T-cell (primary cell): ENCODE measurements at regions not wholly inside any gene's neighbourhood (a gene's known extent, or its start where the extent isn't known, plus 50 kb on each side); places are given as distances from the start of the nearest gene placed in this dataset.

Experiments used
- ATAC-seq, 4 experiments: fragments of 200-7000 bp in 3 of 4; fragments of 150-1000 bp in 1 of 4; cut with Tn5 transposase; replicated peaks in 1 of 4; 1 replicate in 3 of 4; 2 replicates in 1 of 4; pipeline ENCODE4 v1.10.0; 2021; ENCODE audit warnings: moderate library complexity in 3 of 4, mild to moderate bottlenecking in 2 of 4, moderate number of reproducible peaks in 1 of 4
- CTCF ChIA-PET, 2 donors: fragments of 300-600 bp; sonication (Branson Sonifier 250); formaldehyde crosslinking; loops; one replicate each; lab custom pipeline; 2022; ENCODE audit warnings: antibody characterized with exemption in 2 of 2; lab: Charles Lee
- POLR2A ChIA-PET, 2 donors: fragments of 300-600 bp; sonication (Branson Sonifier 250); formaldehyde crosslinking; loops; one replicate each; lab custom pipeline; 2022; ENCODE audit warnings: antibody characterized with exemption in 2 of 2; lab: Charles Lee
- DNase-seq, 35 experiments: peaks; one replicate each; pipeline versions ENCODE4 v3.0.0 to v3.0.0-alpha.2; 2013 to 2023
- H3K27ac ChIP-seq: one replicate; pipeline ENCODE4 v1.5.1; 2013; ENCODE audit warnings: low read length
- H3K27me3 ChIP-seq, 2 experiments: replicated peaks in 1 of 2; 1 replicate in 1 of 2; 2 replicates in 1 of 2; pipeline versions ENCODE4 v1.6.1 to v1.7.0; 2013; ENCODE audit warnings: low read length in 1 of 2, mixed read lengths in 1 of 2; ENCODE audit not compliant: control insufficient read depth in 2 of 2, insufficient read depth in 2 of 2; ENCODE audit errors: extremely low read depth in 1 of 2
- H3K36me3 ChIP-seq, 2 donors: 1 replicate in 1 of 2; 2 replicates in 1 of 2; pipeline versions ENCODE4 v1.6.1 to v1.7.0; 2013; ENCODE audit warnings: low read length in 1 of 2; ENCODE audit not compliant: control insufficient read depth in 2 of 2, insufficient read depth in 1 of 2; ENCODE audit errors: extremely low read depth in 1 of 2
- H3K4me1 ChIP-seq, 2 experiments: 1 replicate in 1 of 2; 2 replicates in 1 of 2; pipeline versions ENCODE4 v1.6.1 to v1.7.0; 2013; ENCODE audit warnings: low read length in 2 of 2, mixed read lengths in 1 of 2; ENCODE audit not compliant: insufficient read depth in 2 of 2, control insufficient read depth in 1 of 2; ENCODE audit errors: extremely low read depth in 1 of 2
- H3K4me3 ChIP-seq, 2 donors: 1 replicate in 1 of 2; 2 replicates in 1 of 2; pipeline versions ENCODE4 v1.5.1 to v1.7.0; 2013; ENCODE audit warnings: mild to moderate bottlenecking in 2 of 2, low read length in 1 of 2, moderate library complexity in 1 of 2; ENCODE audit not compliant: control insufficient read depth in 1 of 2; ENCODE audit errors: extremely low read depth in 1 of 2
- H3K9me3 ChIP-seq: 2 replicates; pipeline ENCODE4 v1.7.0; 2013
- H3K27ac Mint-ChIP-seq, 2 donors: one replicate each; pipeline ENCODE4 v1.8.0; 2020 to 2021; ENCODE audit warnings: mild to moderate bottlenecking in 2 of 2, mixed read lengths in 2 of 2
- H3K27me3 Mint-ChIP-seq, 2 donors: one replicate each; pipeline ENCODE4 v1.8.0; 2021 to 2022; ENCODE audit warnings: mixed read lengths in 2 of 2
- H3K36me3 Mint-ChIP-seq: one replicate; pipeline ENCODE4 v1.8.0; 2021; ENCODE audit warnings: mixed read lengths
- H3K4me1 Mint-ChIP-seq, 3 donors: one replicate each; pipeline ENCODE4 v1.8.0; 2020 to 2022; ENCODE audit warnings: mixed read lengths in 3 of 3, mild to moderate bottlenecking in 1 of 3
- H3K4me3 Mint-ChIP-seq, 3 donors: one replicate each; pipeline ENCODE4 v1.8.0; 2020 to 2022; ENCODE audit warnings: mild to moderate bottlenecking in 3 of 3, mixed read lengths in 3 of 3, moderate library complexity in 3 of 3
- H3K9me3 Mint-ChIP-seq, 3 donors: one replicate each; pipeline ENCODE4 v1.8.0; 2020 to 2022; ENCODE audit warnings: mixed read lengths in 3 of 3
- WGBS: methylation state at CpG from one replicate; pipeline ENCODE4 v1.1.5; 2013; ENCODE audit warnings: missing lambda C conversion rate; ENCODE audit not compliant: insufficient coverage; 5-methylcytosine and 5-hydroxymethylcytosine counted together

- Histone ChIP-seq H3K9me3 (no peaks in the 10 kb centered on the region), H3K36me3 (no peaks in the 10 kb centered on the region), H3K4me1 (peaks cover 14 to 15% of the 10 kb centered on the region in 2 experiments), H3K4me3 (no peak overlapping the region), H3K27me3 (no peaks in the 10 kb centered on the region), H3K27ac (no peak overlapping the region)
- H3K4me1 Mint-ChIP-seq: peaks cover 24 to 32% (median 25%) of the 10 kb centered on the region in 3 donors
- H3K36me3 Mint-ChIP-seq: no peaks in the 10 kb centered on the region
- H3K4me3 Mint-ChIP-seq: no peak overlapping the region
- DNase-seq (no peak), ATAC-seq (no peak)
- ChIA-PET CTCF (no interaction called here), POLR2A (interaction anchor here in 1 of 2 donors (0.5 kb wide), 1 partner anchor 17 kb away, joined by 7 read pairs; no protein-coding TSS in a partner anchor)
- H3K27me3 Mint-ChIP-seq: no peaks in the 10 kb centered on the region
- H3K27ac Mint-ChIP-seq: no peak overlapping the region
- peaks cover 0 to 11% (median 3%) of the 10 kb centered on the region in 3 donors for H3K9me3 Mint-ChIP-seq
These were observed 64.3 kb upstream of the PLCL2 start for GRCh38 chr3:16820485-16820884.

DNA sequence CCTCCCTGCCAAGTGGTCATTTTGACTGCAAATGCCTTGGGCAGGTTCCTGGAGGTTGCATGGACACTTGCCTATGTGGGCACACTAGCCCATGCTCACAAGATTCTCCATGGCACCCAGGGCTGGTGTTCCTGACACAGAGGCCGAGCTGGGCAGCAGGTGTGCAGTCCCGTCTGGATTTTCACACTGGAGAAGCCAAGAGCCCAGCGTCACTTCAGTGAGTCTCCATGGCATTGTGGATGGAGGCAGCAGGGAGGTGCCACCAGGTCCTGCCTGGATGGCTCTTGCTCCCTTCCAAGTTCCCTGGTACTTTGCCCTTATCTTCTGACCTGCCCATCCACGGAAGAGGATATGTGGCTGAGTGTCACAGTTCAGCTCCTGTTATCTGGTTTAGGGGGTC lies 63.7 kb upstream of the PLCL2 start:
- DNase-seq (no peak), ATAC-seq (no peak)
- no peaks in the 10 kb centered on the region for H3K27me3 ChIP-seq
- H3K4me1 ChIP-seq: peaks cover 14 to 15% of the 10 kb centered on the region in 2 experiments
- ChIA-PET POLR2A (interaction anchor here in 1 of 2 donors (0.5 kb wide), 1 partner anchor 17 kb away, joined by 7 read pairs; no protein-coding TSS in a partner anchor), CTCF (interaction anchor here in 1 of 2 donors (0.6 kb wide), 1 partner anchor 406 kb away, joined by 3 read pairs; no protein-coding TSS in a partner anchor)
- H3K4me1 Mint-ChIP-seq: peaks cover 24 to 32% (median 25%) of the 10 kb centered on the region in 3 donors
- 94% methylated on average over 3 of the region's 4 CpGs for WGBS
- no peaks in the 10 kb centered on the region for H3K9me3 ChIP-seq
- no peaks in the 10 kb centered on the region for H3K27me3 Mint-ChIP-seq
- H3K36me3 Mint-ChIP-seq: no peaks in the 10 kb centered on the region
- H3K9me3 Mint-ChIP-seq: peaks cover 0 to 11% (median 3%) of the 10 kb centered on the region in 3 donors
- no peak overlapping the region for H3K4me3 ChIP-seq
- H3K27ac ChIP-seq: no peak overlapping the region
- H3K4me3 Mint-ChIP-seq: no peak overlapping the region
- no peaks in the 10 kb centered on the region for H3K36me3 ChIP-seq
- H3K27ac Mint-ChIP-seq: no peak overlapping the region

DNA sequence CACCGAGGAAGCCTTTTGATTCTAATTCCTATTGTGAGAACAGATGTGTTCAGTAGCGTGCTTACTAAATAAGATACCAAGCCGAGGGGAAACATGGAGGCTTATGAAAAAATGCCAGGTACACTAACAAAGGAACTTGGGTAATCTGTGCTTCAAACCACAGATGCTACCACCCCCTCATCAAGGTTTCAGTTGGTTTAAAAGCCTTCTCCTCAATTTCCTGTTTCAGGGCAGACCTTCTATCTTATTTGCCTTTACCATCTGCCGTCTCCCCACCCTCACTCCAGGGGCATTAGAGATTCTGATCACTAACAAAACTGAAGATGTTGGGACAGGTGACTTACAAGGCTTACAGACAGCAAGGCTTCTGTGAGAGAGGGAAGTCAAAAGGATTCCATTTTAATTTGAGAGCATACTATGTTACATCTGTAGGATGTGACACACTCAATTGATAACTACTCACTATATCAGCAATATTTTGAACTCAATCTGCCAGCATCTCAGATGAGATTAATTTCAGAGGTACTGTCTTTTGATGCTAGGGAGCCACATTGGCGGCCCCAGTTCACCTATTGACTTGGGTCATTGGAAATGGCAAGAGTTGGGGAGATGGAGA lies 60.6 kb upstream of the PLCL2 start:
- Histone ChIP-seq H3K27ac (peak overlapping the region; percentile 60), H3K36me3 (no peaks in the 10 kb centered on the region), H3K27me3 (no peaks in the 10 kb centered on the region), H3K4me3 (peak overlapping the region in 1 of 2 donors; percentile 1), H3K9me3 (no peaks in the 10 kb centered on the region), H3K4me1 (peaks cover 14 to 15% of the 10 kb centered on the region in 2 experiments)
- DNase-seq (peak in 18 of 35 experiments; percentile 5 to 57 (median 16)), ATAC-seq (peak; percentile 84 to 92 (median 90))
- no peaks in the 10 kb centered on the region for H3K36me3 Mint-ChIP-seq
- H3K4me1 Mint-ChIP-seq: peaks cover 24 to 41% (median 31%) of the 10 kb centered on the region in 3 donors
- ChIA-PET CTCF (interaction anchor here in 1 of 2 donors (0.6 kb wide), 1 partner anchor 16 kb away, joined by 5 read pairs; no protein-coding TSS in a partner anchor), POLR2A (interaction anchor here in 1 of 2 donors (0.6 kb wide), 1 partner anchor 550 kb away, joined by 6 read pairs; no protein-coding TSS in a partner anchor)
- no peaks in the 10 kb centered on the region for H3K27me3 Mint-ChIP-seq
- H3K4me3 Mint-ChIP-seq: peak overlapping the region in 2 of 3 donors; percentile 1 to 57
- peak overlapping the region; percentile 86 to 89 for H3K27ac Mint-ChIP-seq
- H3K9me3 Mint-ChIP-seq: peaks cover 0 to 3% (median 3%) of the 10 kb centered on the region in 3 donors
- WGBS: 0% methylated on average over 1 of the region's 5 CpGs

GRCh38 chr3:16825617-16826204 lies 59.0 kb upstream of the PLCL2 start:
- no peak for ATAC-seq
- CTCF ChIA-PET: interaction anchor here (0.5 to 0.6 kb wide), 2 partner anchors 12 to 59 kb away, joined by 4 read pairs; partner anchors contain the start of gene PLCL2 (in 1 of the 2)

GRCh38 chr3:16828815-16829214 lies 55.9 kb upstream of the PLCL2 start:
- Histone ChIP-seq H3K36me3 (no peaks in the 10 kb centered on the region), H3K4me1 (peaks cover 9 to 12% of the 10 kb centered on the region in 2 experiments), H3K27ac (no peak overlapping the region), H3K27me3 (no peaks in the 10 kb centered on the region), H3K9me3 (no peaks in the 10 kb centered on the region), H3K4me3 (no peak overlapping the region)
- WGBS: 61% methylated on average over 2 of the region's 3 CpGs
- ChIA-PET POLR2A (interaction anchor here (0.6 to 1.1 kb wide), 2 partner anchors 14 to 33 kb away, joined by 3 to 4 read pairs; no protein-coding TSS in a partner anchor), CTCF (interaction anchor here (0.6 to 3.4 kb wide), 25 partner anchors 13 to 1580 kb away, joined by 3 to 27 read pairs (median 4); partner anchors contain the start of gene PLCL2 (in 1 of the 2))
- H3K4me1 Mint-ChIP-seq: peaks cover 19 to 24% (median 20%) of the 10 kb centered on the region in 3 donors
- H3K9me3 Mint-ChIP-seq: no peaks in the 10 kb centered on the region
- DNase-seq (peak in 33 of 35 experiments; percentile 19 to 77 (median 47)), ATAC-seq (peak in 3 of 4 experiments; percentile 39 to 59 (median 42))
- no peaks in the 10 kb centered on the region for H3K27me3 Mint-ChIP-seq
- H3K36me3 Mint-ChIP-seq: no peaks in the 10 kb centered on the region
- no peak overlapping the region for H3K4me3 Mint-ChIP-seq
- H3K27ac Mint-ChIP-seq: peak overlapping the region in 1 of 2 donors; percentile 20

More at GRCh38 chr3:16825617-16826204, 59.0 kb upstream of the PLCL2 start:
- Histone ChIP-seq H3K36me3 (no peaks in the 10 kb centered on the region), H3K4me1 (peaks cover 14 to 15% of the 10 kb centered on the region in 2 experiments), H3K9me3 (no peaks in the 10 kb centered on the region), H3K27ac (no peak overlapping the region), H3K4me3 (no peak overlapping the region), H3K27me3 (no peaks in the 10 kb centered on the region)
- H3K36me3 Mint-ChIP-seq: no peaks in the 10 kb centered on the region
- DNase-seq: no peak
- no peak overlapping the region for H3K4me3 Mint-ChIP-seq
- H3K27me3 Mint-ChIP-seq: no peaks in the 10 kb centered on the region
- POLR2A ChIA-PET: no interaction called here
- no peaks in the 10 kb centered on the region for H3K9me3 Mint-ChIP-seq
- H3K4me1 Mint-ChIP-seq: peaks cover 24 to 41% (median 32%) of the 10 kb centered on the region in 3 donors
- WGBS: 100% methylated on average over 2 of the region's 5 CpGs
- H3K27ac Mint-ChIP-seq: no peak overlapping the region

GRCh38 chr3:16831846-16832245 lies 52.9 kb upstream of the PLCL2 start:
- H3K4me1 Mint-ChIP-seq: peaks cover 7 to 9% (median 7%) of the 10 kb centered on the region in 3 donors
- Histone ChIP-seq H3K27me3 (no peaks in the 10 kb centered on the region), H3K27ac (no peak overlapping the region), H3K9me3 (no peaks in the 10 kb centered on the region), H3K36me3 (no peaks in the 10 kb centered on the region), H3K4me3 (no peak overlapping the region), H3K4me1 (no peaks in the 10 kb centered on the region)
- ChIA-PET CTCF (no interaction called here), POLR2A (no interaction called here)
- ATAC-seq (no peak), DNase-seq (no peak)
- WGBS: 75% methylated on average over 1 of the region's 4 CpGs
- no peaks in the 10 kb centered on the region for H3K36me3 Mint-ChIP-seq
- H3K4me3 Mint-ChIP-seq: no peak overlapping the region
- no peaks in the 10 kb centered on the region for H3K9me3 Mint-ChIP-seq
- no peak overlapping the region for H3K27ac Mint-ChIP-seq
- no peaks in the 10 kb centered on the region for H3K27me3 Mint-ChIP-seq
